Karpas-422 (cell line): ENCODE measurements at regions not wholly inside any gene's neighbourhood (a gene's known extent, or its start where the extent isn't known, plus 50 kb on each side); places are given as distances from the start of the nearest gene placed in this dataset.

Source experiments
- DNase-seq: peaks from one replicate; pipeline ENCODE4 v3.0.0-alpha.2; 2015
- H2AFZ ChIP-seq: fragments of 200-600 bp; sonication (generic); 2 replicates; pipeline ENCODE4 v1.6.1; 2014; ENCODE audit warnings: antibody characterized with exemption, low read length, mixed read lengths
- H3K27ac ChIP-seq: fragments of 200-600 bp; sonication (generic); 2 replicates; pipeline ENCODE4 v1.5.1; 2014; ENCODE audit warnings: mild to moderate bottlenecking, low read length, moderate library complexity
- H3K27me3 ChIP-seq: fragments of 200-600 bp; sonication (generic); 2 replicates; pipeline ENCODE4 v1.6.1; 2014; ENCODE audit warnings: low read length, mixed read lengths
- H3K36me3 ChIP-seq: fragments of 200-600 bp; sonication (generic); 2 replicates; pipeline ENCODE4 v1.6.1; 2014; ENCODE audit warnings: low read length, mixed read lengths; ENCODE audit not compliant: insufficient read depth
- H3K4me1 ChIP-seq: fragments of 200-600 bp; sonication (generic); 2 replicates; pipeline ENCODE4 v1.6.1; 2014; ENCODE audit warnings: mild to moderate bottlenecking, low read length, mixed read lengths
- H3K4me2 ChIP-seq: fragments of 200-600 bp; sonication (generic); 2 replicates; pipeline ENCODE4 v1.6.1; 2014; ENCODE audit warnings: low read length, low read depth, mild to moderate bottlenecking; ENCODE audit not compliant: poor library complexity, severe bottlenecking
- H3K4me3 ChIP-seq: fragments of 200-600 bp; sonication (generic); 2 replicates; pipeline ENCODE4 v1.5.1; 2014; ENCODE audit warnings: mild to moderate bottlenecking, antibody characterized with exemption, low read length, mixed read lengths
- H3K79me2 ChIP-seq: fragments of 200-600 bp; sonication (generic); 2 replicates; pipeline ENCODE4 v1.6.1; 2014; ENCODE audit warnings: mild to moderate bottlenecking, low read length, mixed read lengths
- H3K9ac ChIP-seq: fragments of 200-600 bp; sonication (generic); 2 replicates; pipeline ENCODE4 v1.6.0; 2014; ENCODE audit warnings: low read length
- H3K9me2 ChIP-seq: fragments of 200-600 bp; sonication (generic), shearing (Covaris generic); replicated peaks from 2 replicates; pipeline ENCODE4 v1.6.0; 2014; ENCODE audit warnings: mild to moderate bottlenecking, low read length, moderate library complexity; ENCODE audit not compliant: insufficient read depth
- H3K9me3 ChIP-seq: fragments of 300-700, 200-600 bp; sonication (generic); 2 replicates; pipeline ENCODE4 v1.6.1; 2014; ENCODE audit warnings: low read length, mixed read lengths
- H4K20me1 ChIP-seq: fragments of 200-600 bp; sonication (generic); 2 replicates; pipeline ENCODE4 v1.6.1; 2014; ENCODE audit warnings: mild to moderate bottlenecking, antibody characterized with exemption, low read length, low read depth; ENCODE audit not compliant: insufficient read depth

DNA sequence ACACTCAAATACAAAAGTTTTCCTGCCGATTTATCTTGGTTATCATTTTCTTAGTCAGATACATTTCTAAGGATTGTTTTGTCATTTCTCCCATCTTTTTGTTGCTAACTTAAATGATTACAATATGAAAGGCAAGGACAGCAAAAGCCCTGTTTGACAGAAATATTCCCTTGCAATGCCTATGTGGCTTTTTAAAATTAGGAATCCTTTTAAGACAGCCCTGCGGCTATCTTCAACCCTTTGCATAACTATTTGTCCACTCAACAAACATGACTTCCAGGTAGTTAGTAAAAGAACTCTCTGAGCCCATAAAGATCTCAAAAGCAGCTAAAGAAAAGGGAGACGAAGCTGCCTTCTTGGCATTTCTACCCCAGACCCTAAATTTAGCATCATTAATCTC, 179.7 kb upstream of the CDH20 start:
- Histone ChIP-seq H2AFZ (no peak overlapping the region), H3K36me3 (no peaks in the 10 kb centered on the region), H3K9me3 (peaks cover 12% of the 10 kb centered on the region), H3K9ac (no peak overlapping the region), H3K27me3 (no peaks in the 10 kb centered on the region), H3K4me1 (no peaks in the 10 kb centered on the region), H3K79me2 (no peaks in the 10 kb centered on the region), H3K4me3 (no peak overlapping the region), H3K9me2 (no peaks in the 10 kb centered on the region), H3K4me2 (no peak overlapping the region), H4K20me1 (no peaks in the 10 kb centered on the region), H3K27ac (no peak overlapping the region)
- DNase-seq: no peak

DNA sequence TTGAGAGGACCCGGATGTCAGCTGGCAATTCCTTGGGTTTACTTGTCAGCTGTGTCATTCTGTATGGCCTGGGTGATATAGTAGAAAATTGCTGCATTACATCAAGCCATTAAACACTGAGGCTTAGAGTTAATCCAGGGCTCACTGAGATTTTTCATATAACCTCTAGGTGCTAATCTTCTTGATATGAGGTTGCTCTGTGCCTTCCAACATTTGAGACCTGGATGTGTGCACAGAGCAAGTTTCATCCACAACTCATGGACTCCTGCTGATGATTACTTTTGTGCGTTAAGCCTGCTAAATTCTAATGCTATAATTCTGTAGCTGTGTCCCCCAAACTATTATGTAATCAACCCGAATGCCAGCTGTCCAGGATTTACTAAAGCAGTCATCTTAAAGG, 178.4 kb upstream of the CDH20 start:
- DNase-seq: no peak
- H3K4me2 ChIP-seq: no peak overlapping the region
- no peaks in the 10 kb centered on the region for H3K36me3 ChIP-seq
- H3K27ac ChIP-seq: no peak overlapping the region
- peaks cover 12% of the 10 kb centered on the region for H3K9me3 ChIP-seq
- H3K9ac ChIP-seq: no peak overlapping the region
- H3K27me3 ChIP-seq: no peaks in the 10 kb centered on the region
- H4K20me1 ChIP-seq: no peaks in the 10 kb centered on the region
- no peak overlapping the region for H2AFZ ChIP-seq
- H3K79me2 ChIP-seq: no peaks in the 10 kb centered on the region
- no peak overlapping the region for H3K4me3 ChIP-seq
- no peaks in the 10 kb centered on the region for H3K4me1 ChIP-seq
- no peaks in the 10 kb centered on the region for H3K9me2 ChIP-seq

DNA sequence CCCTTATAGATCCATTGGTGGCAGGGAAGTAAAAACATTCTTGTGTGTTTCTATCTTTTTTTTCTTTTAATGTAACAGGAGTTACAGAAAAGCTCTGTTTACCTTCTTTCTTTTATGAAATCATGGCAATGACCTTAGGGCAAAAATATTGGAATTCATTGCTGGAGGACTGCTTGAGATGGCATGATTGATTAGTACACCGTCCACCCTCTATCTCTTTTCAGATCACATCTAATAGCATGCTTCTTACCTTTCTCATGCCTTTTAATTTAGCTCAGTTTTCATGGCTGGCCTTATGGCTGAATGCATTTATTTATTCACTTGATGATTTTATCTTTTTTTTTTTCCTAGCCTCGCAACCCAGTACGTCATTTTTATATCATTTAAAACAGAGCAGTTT, 177.6 kb upstream of the CDH20 start:
- no peaks in the 10 kb centered on the region for H3K9me2 ChIP-seq
- H3K27ac ChIP-seq: no peak overlapping the region
- H3K4me2 ChIP-seq: no peak overlapping the region
- no peaks in the 10 kb centered on the region for H3K36me3 ChIP-seq
- no peaks in the 10 kb centered on the region for H3K27me3 ChIP-seq
- H3K9me3 ChIP-seq: peaks cover 12% of the 10 kb centered on the region
- no peaks in the 10 kb centered on the region for H3K4me1 ChIP-seq
- DNase-seq: no peak
- H3K4me3 ChIP-seq: no peak overlapping the region
- no peaks in the 10 kb centered on the region for H4K20me1 ChIP-seq
- no peaks in the 10 kb centered on the region for H3K79me2 ChIP-seq
- no peak overlapping the region for H2AFZ ChIP-seq
- H3K9ac ChIP-seq: no peak overlapping the region

DNA sequence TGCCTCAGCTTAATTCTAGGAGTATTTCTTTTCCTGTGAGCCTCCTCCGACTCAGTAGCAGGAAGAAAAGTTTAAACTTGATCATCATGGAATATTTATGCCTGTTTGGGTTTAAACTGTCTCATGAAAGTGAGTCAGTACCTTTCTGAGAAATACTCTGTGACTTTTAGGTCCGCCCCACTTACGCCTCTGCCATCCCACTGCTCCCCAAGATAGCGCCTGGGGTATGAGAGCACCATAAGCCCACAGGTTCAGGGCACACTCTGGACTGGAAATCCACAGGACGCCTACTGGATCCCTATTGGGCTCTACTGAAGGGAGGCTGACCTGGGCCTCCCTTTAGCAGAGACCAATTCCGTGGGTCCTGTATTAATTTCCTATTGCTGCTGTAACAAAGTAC, 175.8 kb upstream of the CDH20 start:
- Histone ChIP-seq H3K9me3 (peaks cover 14% of the 10 kb centered on the region), H3K4me1 (no peaks in the 10 kb centered on the region), H3K9me2 (no peaks in the 10 kb centered on the region), H3K27me3 (no peaks in the 10 kb centered on the region), H2AFZ (no peak overlapping the region), H3K4me3 (no peak overlapping the region), H3K4me2 (no peak overlapping the region), H3K9ac (no peak overlapping the region), H3K27ac (no peak overlapping the region), H3K79me2 (no peaks in the 10 kb centered on the region), H4K20me1 (no peaks in the 10 kb centered on the region), H3K36me3 (no peaks in the 10 kb centered on the region)
- DNase-seq: no peak

DNA sequence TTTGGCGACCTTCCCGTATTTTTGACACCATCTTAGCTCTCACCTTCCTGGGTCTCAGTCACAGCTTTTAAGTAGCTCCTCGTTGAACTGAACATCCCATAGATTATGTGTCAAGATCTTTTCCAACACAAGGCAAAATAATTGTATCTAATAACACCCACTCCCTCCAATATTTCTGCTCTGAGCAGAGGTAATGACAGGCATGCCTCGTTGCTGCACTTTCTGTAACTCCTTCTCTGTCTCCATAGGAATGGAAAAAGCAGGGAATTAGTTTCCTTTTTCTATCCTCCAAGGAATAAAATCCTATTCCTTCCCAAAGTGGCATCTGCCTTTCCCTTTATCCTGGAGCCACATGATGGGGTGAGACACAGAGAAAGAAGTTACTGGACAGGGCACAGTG, 174.0 kb upstream of the CDH20 start:
- no peak overlapping the region for H3K9ac ChIP-seq
- H3K79me2 ChIP-seq: no peaks in the 10 kb centered on the region
- DNase-seq: no peak
- H4K20me1 ChIP-seq: no peaks in the 10 kb centered on the region
- no peak overlapping the region for H2AFZ ChIP-seq
- peaks cover 10% of the 10 kb centered on the region for H3K9me3 ChIP-seq
- H3K9me2 ChIP-seq: no peaks in the 10 kb centered on the region
- H3K4me2 ChIP-seq: no peak overlapping the region
- H3K4me3 ChIP-seq: no peak overlapping the region
- H3K4me1 ChIP-seq: no peaks in the 10 kb centered on the region
- H3K27ac ChIP-seq: no peak overlapping the region
- H3K36me3 ChIP-seq: no peaks in the 10 kb centered on the region
- no peaks in the 10 kb centered on the region for H3K27me3 ChIP-seq

DNA sequence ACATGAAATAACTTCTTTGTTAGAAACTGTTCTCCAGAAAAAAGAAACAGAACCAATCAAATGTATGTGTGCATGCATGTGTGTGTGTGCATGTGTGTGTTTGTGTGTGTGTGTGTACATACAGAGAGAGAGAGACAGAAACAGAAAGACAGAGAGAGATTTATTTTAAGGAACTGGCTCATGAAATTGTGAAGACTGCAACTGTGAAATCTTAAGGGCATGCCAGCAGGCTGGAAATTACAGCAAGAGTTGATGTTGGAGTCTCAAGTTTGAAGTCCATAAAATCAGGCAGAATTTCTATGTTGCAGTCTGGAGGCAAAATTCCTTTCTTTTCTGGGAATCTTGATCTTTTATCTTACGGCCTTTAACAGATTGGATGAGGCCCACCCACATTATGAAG, 168.9 kb upstream of the CDH20 start:
- H3K4me3 ChIP-seq: no peak overlapping the region
- H3K79me2 ChIP-seq: no peaks in the 10 kb centered on the region
- no peaks in the 10 kb centered on the region for H4K20me1 ChIP-seq

DNA sequence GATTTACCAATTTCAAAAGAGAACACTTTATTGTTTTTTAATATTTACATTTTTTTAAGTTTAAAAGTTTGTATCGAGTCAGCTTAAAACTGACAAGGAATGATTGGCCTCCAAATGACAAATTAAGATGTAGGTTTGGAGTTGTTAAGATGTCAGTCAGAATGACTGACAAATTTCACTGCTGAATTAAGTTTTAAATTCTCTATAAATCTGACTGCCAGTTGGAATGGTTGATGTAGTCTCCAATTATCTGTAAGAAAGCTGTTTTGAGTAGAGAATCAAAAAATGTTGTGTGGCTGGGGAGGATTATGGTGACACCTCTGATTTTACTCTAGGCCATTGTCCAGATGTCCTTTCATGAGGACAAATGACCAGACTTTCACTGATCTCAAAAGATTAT, 165.3 kb upstream of the CDH20 start:
- Histone ChIP-seq H3K9me3 (peaks cover 14% of the 10 kb centered on the region), H3K9ac (no peak overlapping the region), H3K27me3 (no peaks in the 10 kb centered on the region), H3K4me3 (no peak overlapping the region), H2AFZ (no peak overlapping the region), H3K4me2 (no peak overlapping the region), H3K27ac (no peak overlapping the region), H4K20me1 (no peaks in the 10 kb centered on the region), H3K79me2 (no peaks in the 10 kb centered on the region), H3K36me3 (no peaks in the 10 kb centered on the region), H3K4me1 (no peaks in the 10 kb centered on the region), H3K9me2 (no peaks in the 10 kb centered on the region; the same call in 1 of the 2 replicates)
- DNase-seq: no peak

More for the DNA sequence above, 168.9 kb upstream of the CDH20 start:
- Histone ChIP-seq H3K36me3 (no peaks in the 10 kb centered on the region), H3K4me2 (no peak overlapping the region), H3K27ac (no peak overlapping the region), H3K4me1 (no peaks in the 10 kb centered on the region), H3K9ac (no peak overlapping the region), H2AFZ (no peak overlapping the region), H3K27me3 (no peaks in the 10 kb centered on the region), H3K9me2 (no peaks in the 10 kb centered on the region; the same call in 1 of the 2 replicates), H3K9me3 (peaks cover 16% of the 10 kb centered on the region)
- no peak for DNase-seq

DNA sequence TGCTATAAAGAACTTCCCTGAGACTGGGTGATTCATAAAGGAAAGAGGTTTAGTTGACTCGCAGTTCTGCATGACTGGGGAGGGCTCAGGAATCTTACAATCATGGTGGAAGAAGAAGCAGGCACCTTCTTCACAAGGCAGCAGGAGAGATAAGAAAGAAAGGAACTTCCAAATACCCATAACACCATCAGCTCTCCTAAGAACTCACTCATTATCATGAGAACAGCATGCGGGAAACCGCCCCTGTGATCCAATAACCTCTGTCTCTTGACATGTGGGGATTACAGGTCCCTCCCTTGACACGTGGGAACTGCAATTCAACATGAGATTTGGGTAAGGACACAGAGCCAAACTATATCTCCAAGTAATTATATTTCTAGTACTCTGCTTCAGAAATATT, 163.8 kb upstream of the CDH20 start:
- peaks cover 15% of the 10 kb centered on the region for H3K9me3 ChIP-seq
- no peak overlapping the region for H3K4me3 ChIP-seq
- H3K9ac ChIP-seq: no peak overlapping the region
- no peaks in the 10 kb centered on the region for H3K36me3 ChIP-seq
- no peaks in the 10 kb centered on the region; the same call in 1 of the 2 replicates for H3K9me2 ChIP-seq
- DNase-seq: no peak
- H3K4me1 ChIP-seq: no peaks in the 10 kb centered on the region
- no peak overlapping the region for H3K27ac ChIP-seq
- H3K4me2 ChIP-seq: no peak overlapping the region
- no peak overlapping the region for H2AFZ ChIP-seq
- H3K27me3 ChIP-seq: no peaks in the 10 kb centered on the region
- no peaks in the 10 kb centered on the region for H3K79me2 ChIP-seq
- H4K20me1 ChIP-seq: no peaks in the 10 kb centered on the region

DNA sequence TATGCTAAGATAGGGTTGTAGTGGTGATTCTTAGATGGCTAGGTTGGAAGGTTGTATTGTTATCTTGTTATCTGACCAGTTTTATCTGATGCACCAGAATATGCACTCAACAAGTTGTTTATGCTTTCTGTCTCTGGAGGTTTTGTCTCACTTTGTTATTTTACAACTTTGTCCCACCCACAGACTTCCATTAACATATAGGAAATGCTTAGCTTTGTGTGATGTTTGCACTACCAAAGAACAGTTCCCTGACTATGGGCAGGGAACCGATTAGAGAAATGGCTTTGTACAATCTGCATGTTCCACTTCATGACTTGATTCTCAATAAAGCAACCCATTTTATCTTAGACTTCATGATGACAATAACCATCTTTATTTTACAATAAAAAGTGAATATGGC, 160.6 kb upstream of the CDH20 start:
- H3K9me3 ChIP-seq: peaks cover 12% of the 10 kb centered on the region
- no peak overlapping the region for H3K9ac ChIP-seq
- no peaks in the 10 kb centered on the region for H3K36me3 ChIP-seq
- no peaks in the 10 kb centered on the region; the same call in 1 of the 2 replicates for H3K9me2 ChIP-seq
- H3K79me2 ChIP-seq: no peaks in the 10 kb centered on the region
- H3K4me2 ChIP-seq: no peak overlapping the region
- no peak overlapping the region for H3K4me3 ChIP-seq
- no peak overlapping the region for H2AFZ ChIP-seq
- DNase-seq: no peak
- H3K27me3 ChIP-seq: no peaks in the 10 kb centered on the region
- no peaks in the 10 kb centered on the region for H4K20me1 ChIP-seq
- no peak overlapping the region for H3K27ac ChIP-seq
- H3K4me1 ChIP-seq: no peaks in the 10 kb centered on the region
